GM12872 (cell line): ENCODE measurements at regions not wholly inside any gene's neighbourhood (a gene's known extent, or its start where the extent isn't known, plus 50 kb on each side); places are given as distances from the start of the nearest gene placed in this dataset.

Experiments
- CTCF ChIP-seq: IDR thresholded peaks from 3 replicates; pipeline ENCODE4 v1.5.1; 2011; ENCODE audit warnings: low read depth, mild to moderate bottlenecking, low read length, moderate library complexity; ENCODE audit not compliant: insufficient read depth

- no peak for TF ChIP-seq CTCF
Measured at GRCh38 chr5:106489004-106489403, 1181.7 kb downstream of the EFNA5 start.

- no peak for TF ChIP-seq CTCF
Measured at GRCh38 chr5:106488407-106488806, 1182.3 kb downstream of the EFNA5 start.

GRCh38 chr5:106481374-106481773 is 1189.4 kb downstream of the EFNA5 start:
- no peak for TF ChIP-seq CTCF

GRCh38 chr5:106476630-106477029 is 1194.1 kb downstream of the EFNA5 start:
- TF ChIP-seq CTCF: no peak

GRCh38 chr5:106474066-106474465 is 1196.7 kb downstream of the EFNA5 start:
- TF ChIP-seq CTCF: no peak

GRCh38 chr5:106459541-106459940 is 1211.2 kb downstream of the EFNA5 start:
- TF ChIP-seq CTCF: no peak

GRCh38 chr5:106454651-106455415 is 1215.9 kb downstream of the EFNA5 start:
- peak; percentile 40; the same call in 2 of the 3 replicates for TF ChIP-seq CTCF
